Endothelial cell of umbilical vein (primary cell): ENCODE measurements at regions not wholly inside any gene's neighbourhood (a gene's known extent, or its start where the extent isn't known, plus 50 kb on each side); places are given as distances from the start of the nearest gene placed in this dataset.

Experiments used
- BruUV-seq: library from RNA; stranded (reverse); fragments of 400-500 nt; replicated peaks from 2 replicates; lab custom pipeline; 2021; lab: Mats Ljungman, UMichigan
- CTCF ChIA-PET: fragments of 300-600, 350-600 bp; sonication (Branson Sonifier 250); formaldehyde crosslinking; loops from one replicate; lab custom pipeline; 2021; ENCODE audit warnings: antibody characterized with exemption, inconsistent platforms; lab: Charles Lee
- POLR2A ChIA-PET: fragments of 300-600, 350-600 bp; sonication (Branson Sonifier 250); formaldehyde crosslinking; loops from one replicate; lab custom pipeline; 2021; ENCODE audit warnings: antibody characterized with exemption, inconsistent platforms; lab: Charles Lee
- DNase-seq: peaks from one replicate; pipeline ENCODE4 v3.0.0-alpha.2; 2011; ENCODE audit warnings: low read depth, low spot score
- FAIRE-seq: peaks from 2 replicates; lab custom pipeline; 2011; peaks lifted over from hg19 to GRCh38; lab: Jason Lieb, UNC
- H2AFZ ChIP-seq: 2 replicates; pipeline ENCODE4 v1.6.0; 2012; ENCODE audit warnings: low read depth, low read length, control low read depth, inconsistent platforms
- H3K27ac ChIP-seq: 2 replicates; pipeline ENCODE4 v1.5.1; 2011; ENCODE audit warnings: low read depth, mild to moderate bottlenecking, control low read depth, low read length, moderate library complexity; ENCODE audit not compliant: insufficient read depth
- H3K27me3 ChIP-seq, 2 experiments: 2 replicates each; pipeline versions ENCODE4 v1.6.0 to v1.6.1; 2011; ENCODE audit warnings: low read length in 2 of 2, mixed read lengths in 1 of 2; ENCODE audit not compliant: control insufficient read depth in 2 of 2, insufficient read depth in 2 of 2
- H3K36me3 ChIP-seq, 2 experiments: 2 replicates in 1 of 2; 3 replicates in 1 of 2; pipeline ENCODE4 v1.5.1; 2011; ENCODE audit warnings: low read length in 2 of 2, mild to moderate bottlenecking in 1 of 2, moderate library complexity in 1 of 2; ENCODE audit not compliant: control insufficient read depth in 2 of 2, insufficient read depth in 2 of 2; ENCODE audit errors: extremely low read depth in 1 of 2
- H3K4me1 ChIP-seq: 3 replicates; pipeline ENCODE4 v1.5.1; 2011; ENCODE audit warnings: mild to moderate bottlenecking, low read length; ENCODE audit not compliant: control insufficient read depth, insufficient read depth; ENCODE audit errors: extremely low read depth
- H3K4me2 ChIP-seq: 2 replicates; pipeline ENCODE4 v1.6.1; 2011; ENCODE audit warnings: low read length, control low read depth, mixed read lengths; ENCODE audit not compliant: insufficient read depth
- H3K4me3 ChIP-seq, 3 experiments: fragments of 200-600 bp in 1 of 3; sonication (generic), shearing (Covaris generic) in 1 of 3; replicated peaks in 1 of 3; 2 replicates each; pipeline ENCODE4 v1.5.1; 2011 to 2016; ENCODE audit warnings: control low read depth in 3 of 3, low read length in 3 of 3, mild to moderate bottlenecking in 2 of 3, inconsistent platforms in 1 of 3, low read depth in 1 of 3, moderate library complexity in 1 of 3; ENCODE audit not compliant: insufficient read depth in 1 of 3
- H3K79me2 ChIP-seq: 2 replicates; pipeline ENCODE4 v1.6.0; 2012; ENCODE audit warnings: low read length, inconsistent platforms; ENCODE audit not compliant: control insufficient read depth, insufficient read depth
- H3K9ac ChIP-seq: replicated peaks from 2 replicates; pipeline ENCODE3; 2011; ENCODE audit warnings: low read length, control low read depth; ENCODE audit not compliant: insufficient read depth; ENCODE audit errors: extremely low read depth
- H3K9me1 ChIP-seq: replicated peaks from 3 replicates; pipeline ENCODE4 v1.6.0; 2011; ENCODE audit warnings: mild to moderate bottlenecking, low read length; ENCODE audit not compliant: control insufficient read depth, insufficient read depth; ENCODE audit errors: extremely low read depth
- H3K9me3 ChIP-seq: replicated peaks from 2 replicates; pipeline ENCODE4 v1.5.1; 2012; ENCODE audit warnings: low read length, inconsistent platforms; ENCODE audit not compliant: control insufficient read depth, insufficient read depth
- H4K20me1 ChIP-seq: replicated peaks from 2 replicates; pipeline ENCODE3; 2011; ENCODE audit warnings: mild to moderate bottlenecking, low read length; ENCODE audit not compliant: control insufficient read depth, insufficient read depth; ENCODE audit errors: extremely low read depth
- EZH2 ChIP-seq: IDR thresholded peaks from 2 replicates; pipeline ENCODE4 v1.6.1; 2012; ENCODE audit warnings: borderline replicate concordance, low read depth, mild to moderate bottlenecking, moderate library complexity, low read length, inconsistent platforms; ENCODE audit not compliant: severe bottlenecking
- GATA2 ChIP-seq: IDR thresholded peaks from 2 replicates; pipeline ENCODE4 v1.7.0; 2011; ENCODE audit warnings: low read depth, mild to moderate bottlenecking, moderate library complexity, mixed read lengths, low read length; ENCODE audit not compliant: insufficient read length, insufficient read depth
- JUN ChIP-seq: IDR thresholded peaks from 2 replicates; pipeline ENCODE4 v1.6.1; 2011; ENCODE audit warnings: borderline replicate concordance, low read depth; ENCODE audit not compliant: insufficient read length, insufficient read depth
- MYC ChIP-seq: IDR thresholded peaks from one replicate; pipeline ENCODE4 v1.6.1; 2011; ENCODE audit warnings: mild to moderate bottlenecking, low read depth, low read length
- POLR2AphosphoS5 ChIP-seq: IDR thresholded peaks from 2 replicates; pipeline ENCODE4 v1.6.1; 2012; ENCODE audit warnings: low read depth, mild to moderate bottlenecking, control low read depth, low read length, moderate library complexity; ENCODE audit not compliant: insufficient read depth
- dilution Hi-C: fragments of 300-500 bp; cut with MboI; formaldehyde crosslinking; loops from one replicate; pipeline ENCODE4 v1.15.0; 2019; ENCODE audit warnings: low sequenced_read_pairs; ENCODE audit not compliant: extremely low pct_ligation_motif_present
- intact Hi-C: fragments of 100-400 bp; cut with micrococcal nuclease; formaldehyde crosslinking; loops from one replicate; pipeline ENCODE4 v1.10.0; 2022
- TF ChIP-seq, protein P1 (sequence below), 2 donors: IDR thresholded peaks; 1 replicate in 1 of 2; 2 replicates in 1 of 2; pipeline ENCODE4 v1.5.1; 2011; ENCODE audit warnings: low read length in 2 of 2, mild to moderate bottlenecking in 2 of 2, moderate library complexity in 2 of 2, control low read depth in 1 of 2, inconsistent platforms in 1 of 2, low read depth in 1 of 2; ENCODE audit not compliant: insufficient read depth in 1 of 2; ENCODE audit errors: extremely low read depth in 1 of 2

DNA sequence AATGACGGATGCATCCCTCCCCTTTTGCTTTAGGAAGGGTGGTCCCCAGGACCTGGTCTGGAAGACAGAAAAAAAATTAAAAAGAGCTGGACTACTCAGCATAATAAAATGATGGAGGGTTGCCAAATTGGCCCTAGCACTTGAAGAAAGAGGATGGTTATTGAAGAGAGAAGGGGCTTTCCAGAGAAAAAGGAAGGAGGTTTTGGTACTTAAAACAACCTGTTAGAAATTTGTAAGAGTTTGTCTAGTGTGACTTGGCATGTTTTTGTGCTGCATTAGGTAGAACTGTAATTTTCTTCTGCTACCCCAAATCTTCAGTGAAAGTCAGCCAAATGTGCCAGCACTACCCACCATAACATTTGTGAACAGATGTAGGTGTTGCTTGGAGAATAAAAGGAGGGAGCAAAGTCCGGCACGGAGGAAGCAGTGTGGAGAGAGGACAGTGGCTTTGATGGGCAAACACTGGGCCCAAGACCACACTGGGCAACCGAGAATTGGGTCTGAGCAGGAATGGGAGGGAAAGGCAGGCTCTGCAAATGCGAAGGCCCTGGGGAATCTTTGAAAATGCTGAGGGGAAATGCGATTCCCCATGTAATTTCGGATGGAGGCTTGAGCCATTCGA, 160.9 kb downstream of the QRSL1 start:
- CTCF ChIA-PET: no interaction called here

DNA sequence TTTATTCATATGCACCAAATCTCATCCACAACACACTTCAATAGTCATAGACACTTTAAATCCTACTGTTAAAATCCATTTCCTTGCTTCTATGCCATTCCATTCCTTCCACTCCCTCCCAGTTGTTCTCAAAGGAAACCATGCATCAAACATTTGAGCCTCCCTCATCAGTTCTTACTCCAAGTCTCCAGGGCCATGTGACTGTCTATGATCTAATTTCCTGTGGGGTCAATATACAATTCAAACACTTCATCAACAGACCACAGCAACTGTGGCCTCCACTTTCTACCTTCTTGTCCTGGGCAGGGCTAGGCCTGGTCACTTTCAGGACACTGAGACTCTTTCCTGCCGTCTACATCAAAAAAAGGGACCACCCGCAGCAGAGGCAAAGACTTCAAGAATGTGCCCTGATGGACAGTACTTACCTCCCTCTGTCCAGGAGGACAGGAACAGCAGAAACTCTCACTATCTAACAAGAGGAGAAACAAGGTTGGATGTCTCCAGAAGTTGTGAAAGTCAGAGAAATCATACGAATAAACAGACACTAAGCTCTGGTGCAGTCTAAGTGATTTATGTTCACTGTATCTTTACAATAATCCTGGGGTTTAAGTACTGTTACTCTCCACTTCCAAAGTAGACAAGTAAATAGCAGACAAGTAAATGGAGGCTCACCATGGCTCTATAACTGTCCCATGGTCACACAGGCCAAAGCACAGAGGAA, 160.2 kb downstream of the QRSL1 start:
- no peaks in the 10 kb centered on the region for H3K9me1 ChIP-seq
- no peaks in the 10 kb centered on the region for H3K27me3 ChIP-seq
- FAIRE-seq (no peak), DNase-seq (no peak)
- TF ChIP-seq POLR2AphosphoS5 (no peak), MYC (no peak), JUN (no peak), EZH2 (no peak), GATA2 (no peak)
- no peaks in the 10 kb centered on the region for H3K4me1 ChIP-seq
- H3K9ac ChIP-seq: no peak overlapping the region
- no peaks in the 10 kb centered on the region for H4K20me1 ChIP-seq
- dilution Hi-C loops: no loop called here
- no peak overlapping the region for H3K4me2 ChIP-seq
- BruUV-seq: no TSS peak
- ChIA-PET POLR2A (no interaction called here), CTCF (no interaction called here)
- intact Hi-C loops: no loop called here
- no peaks in the 10 kb centered on the region for H3K79me2 ChIP-seq
- no peak overlapping the region for H3K4me3 ChIP-seq
- no peak overlapping the region for H2AFZ ChIP-seq
- no peak overlapping the region for H3K27ac ChIP-seq
- H3K36me3 ChIP-seq: no peaks in the 10 kb centered on the region
- H3K9me3 ChIP-seq: no peaks in the 10 kb centered on the region

More for the DNA sequence above, 160.9 kb downstream of the QRSL1 start:
- dilution Hi-C loops: no loop called here
- BruUV-seq: no TSS peak
- no peak overlapping the region for H3K9ac ChIP-seq
- H3K9me3 ChIP-seq: no peaks in the 10 kb centered on the region
- intact Hi-C loops: no loop called here
- POLR2A ChIA-PET: no interaction called here
- DNase-seq (no peak), FAIRE-seq (no peak)
- no peak overlapping the region for H3K27ac ChIP-seq
- TF ChIP-seq, protein P1, sequence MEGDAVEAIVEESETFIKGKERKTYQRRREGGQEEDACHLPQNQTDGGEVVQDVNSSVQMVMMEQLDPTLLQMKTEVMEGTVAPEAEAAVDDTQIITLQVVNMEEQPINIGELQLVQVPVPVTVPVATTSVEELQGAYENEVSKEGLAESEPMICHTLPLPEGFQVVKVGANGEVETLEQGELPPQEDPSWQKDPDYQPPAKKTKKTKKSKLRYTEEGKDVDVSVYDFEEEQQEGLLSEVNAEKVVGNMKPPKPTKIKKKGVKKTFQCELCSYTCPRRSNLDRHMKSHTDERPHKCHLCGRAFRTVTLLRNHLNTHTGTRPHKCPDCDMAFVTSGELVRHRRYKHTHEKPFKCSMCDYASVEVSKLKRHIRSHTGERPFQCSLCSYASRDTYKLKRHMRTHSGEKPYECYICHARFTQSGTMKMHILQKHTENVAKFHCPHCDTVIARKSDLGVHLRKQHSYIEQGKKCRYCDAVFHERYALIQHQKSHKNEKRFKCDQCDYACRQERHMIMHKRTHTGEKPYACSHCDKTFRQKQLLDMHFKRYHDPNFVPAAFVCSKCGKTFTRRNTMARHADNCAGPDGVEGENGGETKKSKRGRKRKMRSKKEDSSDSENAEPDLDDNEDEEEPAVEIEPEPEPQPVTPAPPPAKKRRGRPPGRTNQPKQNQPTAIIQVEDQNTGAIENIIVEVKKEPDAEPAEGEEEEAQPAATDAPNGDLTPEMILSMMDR (IDR thresholded peaks at IDR 0.05; ENCODE audit: extremely low read depth in 1 of 2, insufficient read depth in 1 of 2, low read depth in 1 of 2, low read length in 2 of 2): no peak
- H3K79me2 ChIP-seq: no peaks in the 10 kb centered on the region
- H4K20me1 ChIP-seq: no peaks in the 10 kb centered on the region
- no peaks in the 10 kb centered on the region for H3K9me1 ChIP-seq
- H3K27me3 ChIP-seq: no peaks in the 10 kb centered on the region
- no peaks in the 10 kb centered on the region for H3K4me1 ChIP-seq
- no peak overlapping the region for H2AFZ ChIP-seq
- no peaks in the 10 kb centered on the region for H3K36me3 ChIP-seq
- H3K4me2 ChIP-seq: no peak overlapping the region
- no peak overlapping the region for H3K4me3 ChIP-seq
